ENCODE measurements at regions not wholly inside any gene's neighbourhood (a gene's known extent, or its start where the extent isn't known, plus 50 kb on each side); places are given as distances from the start of the nearest gene placed in this dataset.
"Not testable (repeated sequence)": the region's sequence is repeated elsewhere in the genome, so short reads cannot be mapped to it uniquely, and the experiment has no call there.

- DNase-seq, result no peak
Observed at GRCh38 chr13:76663592-76664335, 222.4 kb downstream of the KCTD12 start.

GRCh38 chr13:76659074-76659473, 227.1 kb downstream of the KCTD12 start:
- DNase-seq, result not testable (repeated sequence)

GRCh38 chr13:76656500-76656899, 229.7 kb downstream of the KCTD12 start:
- DNase-seq, result no peak

- DNase-seq, result no peak
Observed at GRCh38 chr13:76656056-76656455, 230.1 kb downstream of the KCTD12 start.

- DNase-seq, result no peak
Observed at GRCh38 chr13:76654263-76654662, 231.9 kb downstream of the KCTD12 start.

- DNase-seq, result no peak
Observed at GRCh38 chr13:76651286-76651685, 234.9 kb downstream of the KCTD12 start.

- no peak for DNase-seq
Observed at GRCh38 chr13:76647550-76647949, 238.7 kb downstream of the KCTD12 start.

GRCh38 chr13:76646946-76647345, 239.3 kb downstream of the KCTD12 start:
- DNase-seq, result no peak

- no peak for DNase-seq
Observed at GRCh38 chr13:76645632-76646031, 240.6 kb downstream of the KCTD12 start.

- DNase-seq, result no peak
Observed at GRCh38 chr13:76644906-76645305, 241.3 kb downstream of the KCTD12 start.

- no peak for DNase-seq
Observed at GRCh38 chr13:76643596-76643995, 242.6 kb downstream of the KCTD12 start.

- no peak for DNase-seq
Observed at GRCh38 chr13:76641056-76641455, 245.1 kb downstream of the KCTD12 start.

- DNase-seq, result no peak
Observed at GRCh38 chr13:76638882-76639281, 247.3 kb downstream of the KCTD12 start.

GRCh38 chr13:76638181-76638580, 248.0 kb downstream of the KCTD12 start:
- DNase-seq, result no peak

- no peak for DNase-seq
Observed at GRCh38 chr13:76637641-76638141, 248.5 kb downstream of the KCTD12 start.

GRCh38 chr13:76636829-76637228, 249.4 kb downstream of the KCTD12 start:
- DNase-seq, result no peak

- DNase-seq, result no peak
Observed at GRCh38 chr13:76635232-76636230, 250.7 kb downstream of the KCTD12 start.

GRCh38 chr13:76634431-76635191, 251.6 kb downstream of the KCTD12 start:
- DNase-seq, result no peak

GRCh38 chr13:76632401-76633044, 253.7 kb downstream of the KCTD12 start:
- no peak for DNase-seq

- DNase-seq, result no peak
Observed at GRCh38 chr13:76630629-76631230, 255.5 kb downstream of the KCTD12 start.

Measured in amygdala (tissue), 56 donors.